Motor neuron (in vitro differentiated cells): ENCODE measurements at regions not wholly inside any gene's neighbourhood (a gene's known extent, or its start where the extent isn't known, plus 50 kb on each side); places are given as distances from the start of the nearest gene placed in this dataset.
"Not testable (repeated sequence)": the region's sequence is repeated elsewhere in the genome, so short reads cannot be mapped to it uniquely, and the experiment has no call there.

Experiments used
- ATAC-seq, 8 experiments: fragments of 200-7000 bp; cut with Tn5 transposase; replicated peaks in 6 of 8; 2 replicates each; pipeline ENCODE4 v1.8.0; 2021; ENCODE audit warnings: mild to moderate bottlenecking in 8 of 8, moderate library complexity in 8 of 8
- H3K27ac ChIP-seq, 2 donors: fragments of 250-450 bp; sonication (Bioruptor Pico); 2 replicates each; pipeline ENCODE4 v1.9.0; 2021; ENCODE audit warnings: antibody characterized with exemption in 2 of 2, mild to moderate bottlenecking in 2 of 2, moderate library complexity in 1 of 2
- H3K4me1 ChIP-seq, 2 donors: fragments of 250-450 bp; sonication (Bioruptor Pico); replicated peaks in 1 of 2; 2 replicates each; pipeline ENCODE4 v1.6.1; 2021; ENCODE audit warnings: antibody characterized with exemption in 2 of 2, mild to moderate bottlenecking in 2 of 2, moderate library complexity in 1 of 2
- H3K4me3 ChIP-seq, 5 donors: fragments of 250-450 bp; sonication (Bioruptor Pico); 2 replicates each; pipeline ENCODE4 v1.9.0; 2021; ENCODE audit warnings: antibody characterized with exemption in 5 of 5, mild to moderate bottlenecking in 5 of 5, moderate library complexity in 4 of 5
- WGBS, 10 experiments: fragments of 450-650 bp; shearing (Covaris generic); methylation state at CpG; one replicate each; pipeline ENCODE4 v1.0.0; 2022; 5-methylcytosine and 5-hydroxymethylcytosine counted together
- in situ Hi-C, 9 experiments: fragments of 400-800 bp; cut with MboI; loops; one replicate each; pipeline ENCODE4 v1.15.0; 2021; ENCODE audit warnings: low sequenced_read_pairs in 9 of 9, low pct_unique_long_range_greater_than_20kb in 2 of 9; ENCODE audit not compliant: unreplicated experiment in 9 of 9

- H3K4me3 ChIP-seq: no peak overlapping the region
- H3K27ac ChIP-seq: no peak overlapping the region
- ATAC-seq: no peak
- in situ Hi-C loops: no loop called here
- peaks cover 0 to 17% of the 10 kb centered on the region in 2 donors for H3K4me1 ChIP-seq
- WGBS, 10 experiments: 80 to 100% (median 100%) methylated on average over 1 of the region's 1 CpG; no CpG with 5 or more reads in 2 of the 10 experiments
Observed at GRCh38 chr6:81900616-81901015, 148.1 kb upstream of the TENT5A start.

- in situ Hi-C loops: no loop called here
- WGBS, 10 experiments: 56 to 94% (median 81%) methylated on average over 1 to 4 of the region's 4 CpGs; no CpG with 5 or more reads in 2 of the 10 experiments
- peaks cover 0 to 19% of the 10 kb centered on the region in 2 donors for H3K4me1 ChIP-seq
- no peak for ATAC-seq
- H3K4me3 ChIP-seq: no peak overlapping the region
- no peak overlapping the region for H3K27ac ChIP-seq
Observed at GRCh38 chr6:81897793-81898192, 145.3 kb upstream of the TENT5A start.

- 46 to 93% (median 69%) methylated on average over 2 to 7 of the region's 7 CpGs for WGBS, 10 experiments
- H3K4me1 ChIP-seq: peaks cover 0 to 19% of the 10 kb centered on the region in 2 donors
- no peak overlapping the region for H3K4me3 ChIP-seq
- in situ Hi-C loops: no loop called here
- peak in 5 of 8 experiments; percentile 60 to 74 (median 68) for ATAC-seq
- no peak overlapping the region for H3K27ac ChIP-seq
Observed at GRCh38 chr6:81896525-81897503, 144.3 kb upstream of the TENT5A start.

- peak in 1 of 8 experiments; percentile 16 for ATAC-seq
- Histone ChIP-seq H3K4me3 (no peak overlapping the region), H3K4me1 (peaks cover 0 to 19% of the 10 kb centered on the region in 2 donors), H3K27ac (no peak overlapping the region)
- in situ Hi-C loops: no loop called here
- WGBS, 10 experiments: 0 to 92% (median 57%) methylated on average over 1 to 2 of the region's 5 CpGs; no CpG with 5 or more reads in 2 of the 10 experiments
Observed at GRCh38 chr6:81895511-81896185, 143.2 kb upstream of the TENT5A start.

DNA sequence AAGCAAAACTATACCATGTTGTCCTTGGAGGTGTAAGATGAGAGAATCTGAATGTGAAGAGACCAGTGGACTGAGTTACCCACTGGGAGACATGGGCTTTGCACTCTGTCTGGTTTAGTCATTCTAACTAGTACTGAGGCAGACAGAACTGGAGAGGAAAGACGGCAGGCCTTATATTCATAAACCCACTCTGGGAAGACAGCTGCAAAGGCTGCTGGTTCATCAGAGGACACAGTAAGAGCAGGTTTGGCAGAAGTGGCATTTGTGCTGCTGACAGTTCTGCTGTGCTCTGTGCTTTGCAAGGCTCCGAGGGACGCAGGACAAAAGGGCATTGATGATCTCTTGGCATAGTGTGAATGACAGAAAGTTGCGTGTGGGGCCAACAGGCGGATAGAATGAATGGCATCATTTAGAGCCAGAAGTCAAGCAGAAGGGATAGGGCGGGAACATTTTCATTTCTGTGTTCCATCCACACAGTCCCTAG is 142.3 kb upstream of the TENT5A start:
- Histone ChIP-seq H3K4me3 (no peak overlapping the region), H3K27ac (no peak overlapping the region), H3K4me1 (peaks cover 0 to 19% of the 10 kb centered on the region in 2 donors)
- in situ Hi-C loops: no loop called here
- WGBS, 10 experiments: 17 to 90% (median 53%) methylated on average over 1 to 5 of the region's 6 CpGs; no CpG with 5 or more reads in 1 of the 10 experiments
- ATAC-seq: peak in 7 of 8 experiments; percentile 17 to 85 (median 71)

- 29 to 90% (median 63%) methylated on average over 2 to 4 of the region's 4 CpGs for WGBS, 10 experiments
- H3K27ac ChIP-seq: no peak overlapping the region
- H3K4me1 ChIP-seq: peaks cover 0 to 19% of the 10 kb centered on the region in 2 donors
- in situ Hi-C loops: no loop called here
- H3K4me3 ChIP-seq: no peak overlapping the region
- peak in 1 of 8 experiments; percentile 32 for ATAC-seq
Observed at GRCh38 chr6:81894306-81894705, 141.8 kb upstream of the TENT5A start.

DNA sequence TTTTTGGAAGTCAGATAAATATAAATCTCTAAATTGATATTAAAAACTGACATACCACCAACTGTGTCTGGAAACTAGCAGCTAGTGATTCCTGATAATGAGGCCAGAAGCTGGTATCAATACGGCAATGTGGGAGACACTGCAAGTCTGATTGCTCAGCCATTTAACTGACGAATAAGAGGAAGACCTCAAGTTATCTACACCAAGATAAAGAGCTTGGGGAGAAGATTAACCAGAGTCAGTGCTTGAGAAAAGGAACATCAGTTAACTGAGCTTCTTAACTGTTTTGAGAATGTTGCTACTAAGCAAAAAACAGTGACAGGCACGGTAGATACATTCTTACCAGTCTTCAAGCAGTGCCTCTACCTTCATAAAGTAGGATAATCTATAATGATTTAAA is 140.4 kb upstream of the TENT5A start:
- Histone ChIP-seq H3K27ac (no peak overlapping the region), H3K4me3 (no peak overlapping the region), H3K4me1 (peaks cover 0 to 19% of the 10 kb centered on the region in 2 donors)
- WGBS, 10 experiments: 60 to 100% (median 88%) methylated on average over 1 to 3 of the region's 3 CpGs; no CpG with 5 or more reads in 2 of the 10 experiments
- ATAC-seq: no peak
- in situ Hi-C loops: no loop called here

DNA sequence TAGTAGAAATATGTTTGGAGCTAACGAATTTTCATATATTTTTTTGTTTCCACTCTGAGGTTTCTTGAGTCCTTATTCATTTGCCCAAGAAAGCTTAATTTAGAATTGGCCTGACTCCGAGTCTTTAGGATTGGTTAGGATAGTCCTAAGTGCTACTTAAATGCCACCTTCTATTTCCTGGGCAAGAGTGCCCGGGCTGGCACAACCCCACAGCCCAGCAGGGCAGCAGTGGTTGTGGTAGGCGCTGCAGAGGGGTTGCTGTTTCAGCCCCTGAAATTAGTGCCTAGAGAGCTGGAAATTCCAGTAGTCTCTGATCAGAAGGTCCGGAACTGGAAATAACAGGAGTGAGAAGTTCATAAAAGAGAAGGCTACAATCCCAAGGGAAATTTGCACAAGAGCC is 139.4 kb upstream of the TENT5A start:
- no peak overlapping the region for H3K27ac ChIP-seq
- WGBS, 10 experiments: 73 to 100% (median 88%) methylated on average over 1 to 5 of the region's 5 CpGs; no CpG with 5 or more reads in 1 of the 10 experiments
- no peak overlapping the region for H3K4me3 ChIP-seq
- ATAC-seq: no peak
- peaks cover 0 to 13% of the 10 kb centered on the region in 2 donors for H3K4me1 ChIP-seq
- in situ Hi-C loops: no loop called here

DNA sequence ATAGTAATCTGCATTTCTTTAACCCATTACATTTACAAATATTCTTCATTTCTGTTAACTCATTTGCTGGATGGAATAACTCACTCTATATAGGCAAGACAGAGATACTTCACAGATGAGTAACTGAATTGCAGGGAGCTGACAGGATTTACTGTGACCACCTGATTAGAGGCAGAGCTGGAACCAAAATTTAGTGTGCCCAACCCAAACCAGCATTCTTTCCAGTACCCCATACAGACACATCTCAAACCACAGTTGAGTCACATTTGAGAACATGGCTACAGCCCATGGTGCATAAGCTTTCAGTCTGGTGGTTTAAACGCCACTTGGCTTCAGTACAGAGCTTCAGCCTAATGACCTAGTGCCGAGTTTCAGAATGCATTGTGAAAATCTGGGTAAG is 138.4 kb upstream of the TENT5A start:
- ATAC-seq: peak in 2 of 8 experiments; percentile 37 to 46
- H3K4me3 ChIP-seq: no peak overlapping the region
- peaks cover 0 to 4% of the 10 kb centered on the region in 2 donors for H3K4me1 ChIP-seq
- WGBS, 10 experiments: 57 to 86% (median 76%) methylated on average over 1 to 2 of the region's 2 CpGs; no CpG with 5 or more reads in 6 of the 10 experiments
- no peak overlapping the region for H3K27ac ChIP-seq
- in situ Hi-C loops: no loop called here

- in situ Hi-C loops: no loop called here
- Histone ChIP-seq H3K4me1 (no peaks in the 10 kb centered on the region), H3K27ac (no peak overlapping the region), H3K4me3 (no peak overlapping the region)
- no peak for ATAC-seq
- 60 to 95% (median 89%) methylated on average over 1 to 6 of the region's 6 CpGs; no CpG with 5 or more reads in 1 of the 10 experiments for WGBS, 10 experiments
Observed at GRCh38 chr6:81889377-81890053, 137.0 kb upstream of the TENT5A start.

DNA sequence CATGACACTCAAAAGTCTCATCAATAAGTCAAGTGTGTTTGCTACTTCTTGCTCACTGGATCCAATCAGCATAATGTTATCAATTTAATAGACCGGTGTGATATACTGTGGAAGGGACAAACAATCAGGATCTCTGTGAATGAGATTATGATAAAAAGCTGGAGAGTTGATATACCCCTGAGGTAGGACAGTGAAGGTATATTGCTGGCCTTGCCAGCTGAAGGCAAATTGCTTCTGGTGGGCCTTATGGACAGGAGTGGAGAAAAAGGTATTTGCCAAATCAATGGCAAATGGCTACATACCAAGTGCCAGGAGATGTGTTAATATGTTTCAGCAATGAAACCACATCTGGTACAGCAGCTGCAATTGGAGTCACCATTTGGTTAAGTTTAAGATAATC is 134.4 kb upstream of the TENT5A start:
- H3K27ac ChIP-seq, in situ Hi-C loops, H3K4me3 ChIP-seq, ATAC-seq, H3K4me1 ChIP-seq: not testable (repeated sequence)
- WGBS, 10 experiments: 86 to 100% (median 100%) methylated on average over 1 of the region's 1 CpG; no CpG with 5 or more reads in 3 of the 10 experiments

- H3K4me1 ChIP-seq: no peaks in the 10 kb centered on the region
- no peak overlapping the region for H3K4me3 ChIP-seq
- 40 to 100% (median 100%) methylated on average over 1 of the region's 2 CpGs; no CpG with 5 or more reads in 5 of the 10 experiments for WGBS, 10 experiments
- ATAC-seq: no peak
- in situ Hi-C loops: no loop called here
- no peak overlapping the region for H3K27ac ChIP-seq
Observed at GRCh38 chr6:81886157-81886556, 133.7 kb upstream of the TENT5A start.
